WTC11 (cell line): ENCODE measurements at regions not wholly inside any gene's neighbourhood (a gene's known extent, or its start where the extent isn't known, plus 50 kb on each side); places are given as distances from the start of the nearest gene placed in this dataset.
A peak's percentile ranks its signal among the peaks of the same experiment; 100 is the strongest.

Experiments used
- ATAC-seq: fragments of 200-7000 bp; cut with Tn5 transposase; 2 replicates; pipeline ENCODE4 v1.10.0; 2021; ENCODE audit warnings: mild to moderate bottlenecking, moderate library complexity
- CTCF ChIA-PET: fragments of 300-600 bp; sonication (Branson Sonifier 250); formaldehyde crosslinking; loops from one replicate; lab custom pipeline; 2021; ENCODE audit warnings: antibody characterized with exemption; lab: Charles Lee
- POLR2A ChIA-PET: fragments of 350-600 bp; sonication (Branson Sonifier 250); formaldehyde crosslinking; loops from one replicate; lab custom pipeline; 2021; ENCODE audit warnings: antibody characterized with exemption; lab: Charles Lee
- DNase-seq: peaks from one replicate; pipeline ENCODE4 v3.0.0; 2021; ENCODE audit warnings: low spot score
- H3K27ac Mint-ChIP-seq: 2 replicates; pipeline ENCODE4 v1.8.0; 2021; ENCODE audit warnings: mixed read lengths
- H3K27me3 Mint-ChIP-seq: 2 replicates; pipeline ENCODE4 v1.8.0; 2021; ENCODE audit warnings: low read depth, mild to moderate bottlenecking, moderate library complexity, mixed read lengths
- H3K36me3 Mint-ChIP-seq: 2 replicates; pipeline ENCODE4 v1.8.0; 2021; ENCODE audit warnings: mixed read lengths
- H3K4me1 Mint-ChIP-seq: 2 replicates; pipeline ENCODE4 v1.8.0; 2022; ENCODE audit warnings: mixed read lengths
- H3K4me3 Mint-ChIP-seq: 2 replicates; pipeline ENCODE4 v1.8.0; 2021; ENCODE audit warnings: mild to moderate bottlenecking, moderate library complexity, mixed read lengths
- H3K9me3 Mint-ChIP-seq: 2 replicates; pipeline ENCODE4 v1.8.0; 2021; ENCODE audit warnings: mixed read lengths
- AFF4 ChIP-seq: sonication (generic); formaldehyde crosslinking; IDR thresholded peaks from 2 replicates; pipeline ENCODE4 v1.8.1; 2023; ENCODE audit warnings: mild to moderate bottlenecking, missing genetic modification reagents, borderline replicate concordance
- CDX4 ChIP-seq: fragments of 250-450 bp; sonication (Bioruptor Pico); IDR thresholded peaks from 2 replicates; pipeline ENCODE4 v1.9.0; 2021; ENCODE audit warnings: moderate library complexity, mild to moderate bottlenecking, inconsistent platforms, borderline replicate concordance
- E2F5 ChIP-seq: sonication (generic); formaldehyde crosslinking; IDR thresholded peaks from 2 replicates; pipeline ENCODE4 v1.8.1; 2022; ENCODE audit warnings: mild to moderate bottlenecking, moderate library complexity, missing genetic modification reagents
- ESRRA ChIP-seq: sonication (generic); formaldehyde crosslinking; IDR thresholded peaks from 2 replicates; pipeline ENCODE4 v1.8.1; 2022; ENCODE audit warnings: mild to moderate bottlenecking, missing genetic modification reagents, borderline replicate concordance
- FOXP4 ChIP-seq: sonication (generic); formaldehyde crosslinking; IDR thresholded peaks from 2 replicates; pipeline ENCODE4 v1.8.0; 2022; ENCODE audit warnings: mild to moderate bottlenecking, missing genetic modification reagents
- NFE2L1 ChIP-seq: sonication (generic); formaldehyde crosslinking; IDR thresholded peaks from 2 replicates; pipeline ENCODE4 v1.8.1; 2023; ENCODE audit warnings: missing genetic modification reagents
- SP1 ChIP-seq: sonication (generic); formaldehyde crosslinking; conservative IDR thresholded peaks from 2 replicates; pipeline ENCODE4 v1.8.1; 2022; ENCODE audit warnings: missing genetic modification reagents
- TCF7 ChIP-seq: sonication (generic); formaldehyde crosslinking; IDR thresholded peaks from 2 replicates; pipeline ENCODE4 v1.8.0; 2022; ENCODE audit warnings: mild to moderate bottlenecking, low read depth, missing genetic modification reagents, moderate library complexity
- ZNF138 ChIP-seq: sonication (generic); formaldehyde crosslinking; conservative IDR thresholded peaks from 2 replicates; pipeline ENCODE4 v1.8.1; 2022; ENCODE audit warnings: mild to moderate bottlenecking, moderate library complexity, missing genetic modification reagents
- ZNF423 ChIP-seq: fragments of 250-450 bp; sonication (Bioruptor Pico); IDR thresholded peaks from 2 replicates; pipeline ENCODE4 v2.1.2; 2022; ENCODE audit warnings: mild to moderate bottlenecking, moderate library complexity
- ZNF512 ChIP-seq: sonication (generic); formaldehyde crosslinking; IDR thresholded peaks from 2 replicates; pipeline ENCODE4 v1.8.1; 2022; ENCODE audit warnings: missing genetic modification reagents, borderline replicate concordance

- CTCF ChIA-PET = interaction anchor here (0.9 kb wide), 1 partner anchor 328 kb away, joined by 3 read pairs; no protein-coding TSS in a partner anchor
- DNase-seq (no peak), ATAC-seq (no peak)
- H3K4me3 Mint-ChIP-seq = no peak overlapping the region
- no peak for TF ChIP-seq AFF4
- POLR2A ChIA-PET = no interaction called here
- no peaks in the 10 kb centered on the region for H3K27me3 Mint-ChIP-seq
- peaks cover 37% of the 10 kb centered on the region for H3K9me3 Mint-ChIP-seq
- no peak overlapping the region for H3K27ac Mint-ChIP-seq
- H3K36me3 Mint-ChIP-seq = peaks cover 32% of the 10 kb centered on the region
- peaks cover 16% of the 10 kb centered on the region for H3K4me1 Mint-ChIP-seq
Observed at GRCh38 chr9:71612889-71613288, 155.4 kb downstream of the CEMIP2 start.

- Mint-ChIP-seq H3K4me3 (no peak overlapping the region), H3K9me3 (peaks cover 24% of the 10 kb centered on the region), H3K27ac (no peak overlapping the region), H3K27me3 (no peaks in the 10 kb centered on the region), H3K4me1 (peaks cover 24% of the 10 kb centered on the region), H3K36me3 (peaks cover 19% of the 10 kb centered on the region)
- DNase-seq (no peak), ATAC-seq (no peak)
- TF ChIP-seq TCF7 (CRISPR knock-in tag) (no peak), SP1 (CRISPR knock-in tag) (no peak), ESRRA (CRISPR knock-in tag) (no peak), ZNF138 (CRISPR knock-in tag) (no peak), FOXP4 (CRISPR knock-in tag) (no peak), E2F5 (CRISPR knock-in tag) (no peak), CDX4 (CRISPR knock-in tag) (no peak), ZNF512 (CRISPR knock-in tag) (no peak)
- ChIA-PET POLR2A (no interaction called here), CTCF (interaction anchor here (1.0 kb wide), 1 partner anchor 159 kb away, joined by 3 read pairs; the partner anchor contains the start of gene CEMIP2)
Observed at GRCh38 chr9:71609448-71609830, 158.9 kb downstream of the CEMIP2 start.

GRCh38 chr9:71608825-71609447 lies 159.4 kb downstream of the CEMIP2 start:
- Mint-ChIP-seq H3K27ac (peak overlapping the region; percentile 83), H3K4me3 (no peak overlapping the region), H3K4me1 (peaks cover 24% of the 10 kb centered on the region), H3K9me3 (peaks cover 24% of the 10 kb centered on the region), H3K36me3 (peaks cover 19% of the 10 kb centered on the region), H3K27me3 (no peaks in the 10 kb centered on the region)
- ChIA-PET POLR2A (no interaction called here), CTCF (interaction anchor here (1.0 kb wide), 1 partner anchor 159 kb away, joined by 3 read pairs; the partner anchor contains the start of gene CEMIP2)
- ATAC-seq (peak; percentile 68), DNase-seq (peak; percentile 19)
- TF ChIP-seq ZNF423 (CRISPR knock-in tag) (peak; percentile 24; the same call in 1 of the 2 replicates), NFE2L1 (no peak)
- TF ChIP-seq, all 79 proteins: peak for 1
